GM23338 (cell line): ENCODE measurements at regions not wholly inside any gene's neighbourhood (a gene's known extent, or its start where the extent isn't known, plus 50 kb on each side); places are given as distances from the start of the nearest gene placed in this dataset.

Experiments
- JUNB ChIP-seq: IDR thresholded peaks from one replicate; pipeline ENCODE4 v1.6.1; 2016; ENCODE audit warnings: antibody characterized with exemption; ENCODE audit not compliant: unreplicated experiment
- TF ChIP-seq, protein P1 (sequence below), 2 experiments: fragments of 200-600 bp in 1 of 2; sonication (generic) in 1 of 2; conservative IDR thresholded peaks; 2 replicates each; pipeline versions ENCODE4 v1.5.1 to v1.6.1; 2016 to 2017; ENCODE audit warnings: antibody characterized with exemption in 2 of 2, low read depth in 2 of 2, mild to moderate bottlenecking in 2 of 2, moderate library complexity in 1 of 2

DNA sequence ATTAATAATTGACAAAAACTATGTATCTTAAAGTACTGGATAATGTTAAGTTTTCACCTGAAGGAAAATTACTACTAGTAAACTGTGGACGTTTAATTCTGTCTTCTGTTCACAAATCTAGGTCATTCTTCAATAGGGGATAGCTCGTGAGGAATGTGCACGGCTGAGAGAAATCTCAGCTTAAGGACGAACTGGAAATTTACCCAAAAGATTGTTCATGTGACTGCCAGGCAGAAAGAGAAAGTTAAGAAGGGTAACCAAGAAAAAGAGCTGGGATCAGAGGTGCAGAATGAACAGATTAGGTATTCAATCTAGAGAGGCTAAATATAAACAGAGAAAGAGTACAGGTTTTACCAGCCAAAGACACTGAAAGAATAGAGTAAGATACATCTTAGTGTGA is 245.3 kb downstream of the CASP12 start:
- no peak for TF ChIP-seq JUNB
- TF ChIP-seq, protein P1, sequence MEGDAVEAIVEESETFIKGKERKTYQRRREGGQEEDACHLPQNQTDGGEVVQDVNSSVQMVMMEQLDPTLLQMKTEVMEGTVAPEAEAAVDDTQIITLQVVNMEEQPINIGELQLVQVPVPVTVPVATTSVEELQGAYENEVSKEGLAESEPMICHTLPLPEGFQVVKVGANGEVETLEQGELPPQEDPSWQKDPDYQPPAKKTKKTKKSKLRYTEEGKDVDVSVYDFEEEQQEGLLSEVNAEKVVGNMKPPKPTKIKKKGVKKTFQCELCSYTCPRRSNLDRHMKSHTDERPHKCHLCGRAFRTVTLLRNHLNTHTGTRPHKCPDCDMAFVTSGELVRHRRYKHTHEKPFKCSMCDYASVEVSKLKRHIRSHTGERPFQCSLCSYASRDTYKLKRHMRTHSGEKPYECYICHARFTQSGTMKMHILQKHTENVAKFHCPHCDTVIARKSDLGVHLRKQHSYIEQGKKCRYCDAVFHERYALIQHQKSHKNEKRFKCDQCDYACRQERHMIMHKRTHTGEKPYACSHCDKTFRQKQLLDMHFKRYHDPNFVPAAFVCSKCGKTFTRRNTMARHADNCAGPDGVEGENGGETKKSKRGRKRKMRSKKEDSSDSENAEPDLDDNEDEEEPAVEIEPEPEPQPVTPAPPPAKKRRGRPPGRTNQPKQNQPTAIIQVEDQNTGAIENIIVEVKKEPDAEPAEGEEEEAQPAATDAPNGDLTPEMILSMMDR (conservative IDR thresholded peaks at IDR 0.05; ENCODE audit: low read depth in 2 of 2): no peak
